ENCODE measurements at regions not wholly inside any gene's neighbourhood (a gene's known extent, or its start where the extent isn't known, plus 50 kb on each side); places are given as distances from the start of the nearest gene placed in this dataset.
"Not testable (repeated sequence)": the region's sequence is repeated elsewhere in the genome, so short reads cannot be mapped to it uniquely, and the experiment has no call there.

- ATAC-seq (no peak), DNase-seq (no peak)
- no peaks in the 10 kb centered on the region for H3K4me1 ChIP-seq
- no peak for TF ChIP-seq CTCF (IDR thresholded peaks at IDR 0.05)
- H3K27me3 ChIP-seq (ENCODE audit: insufficient read depth in 3 of 3, low read length in 2 of 3) = no peaks in the 10 kb centered on the region
- intact Hi-C loops (cut with DNase I) = no loop called here
- H3K4me3 ChIP-seq = no peak overlapping the region
- no peaks in the 10 kb centered on the region for H3K36me3 ChIP-seq (ENCODE audit: insufficient read depth in 1 of 2, low read depth in 1 of 2)
- no peaks in the 10 kb centered on the region for H3K9me3 ChIP-seq
- WGBS, 3 donors = 70 to 77% (median 76%) methylated on average over 4 of the region's 4 CpGs
- H3K27ac ChIP-seq = no peak overlapping the region
These were observed 78.4 kb upstream of the FANCL start for GRCh38 chr2:58319481-58319880.

- H3K4me1 ChIP-seq; H3K9me3 ChIP-seq; H3K4me3 ChIP-seq; H3K36me3 ChIP-seq (ENCODE audit: insufficient read depth in 1 of 2, low read depth in 1 of 2); DNase-seq; intact Hi-C loops (cut with DNase I); H3K27ac ChIP-seq; H3K27me3 ChIP-seq (ENCODE audit: insufficient read depth in 3 of 3, low read length in 2 of 3); ATAC-seq: not testable (repeated sequence)
- WGBS, 3 donors = 78 to 81% (median 78%) methylated on average over 7 of the region's 7 CpGs
These were observed 77.8 kb upstream of the FANCL start for GRCh38 chr2:58318949-58319348.

GRCh38 chr2:58313926-58314325 is 72.8 kb upstream of the FANCL start:
- H3K4me3 ChIP-seq = no peak overlapping the region
- 59 to 77% (median 71%) methylated on average over 2 of the region's 2 CpGs for WGBS, 3 donors
- no peaks in the 10 kb centered on the region for H3K27me3 ChIP-seq (ENCODE audit: insufficient read depth in 3 of 3, low read length in 2 of 3)
- no peaks in the 10 kb centered on the region for H3K9me3 ChIP-seq
- intact Hi-C loops (cut with DNase I) = no loop called here
- no peaks in the 10 kb centered on the region for H3K36me3 ChIP-seq (ENCODE audit: insufficient read depth in 1 of 2, low read depth in 1 of 2)
- H3K4me1 ChIP-seq = no peaks in the 10 kb centered on the region
- no peak for ATAC-seq
- no peak for TF ChIP-seq CTCF (IDR thresholded peaks at IDR 0.05)
- no peak for DNase-seq
- H3K27ac ChIP-seq = no peak overlapping the region

GRCh38 chr2:58308435-58308834 is 67.3 kb upstream of the FANCL start:
- ATAC-seq (no peak), DNase-seq (no peak)
- TF ChIP-seq CTCF (IDR thresholded peaks at IDR 0.05) = no peak
- no peaks in the 10 kb centered on the region for H3K9me3 ChIP-seq
- H3K27ac ChIP-seq = no peak overlapping the region
- no peak overlapping the region for H3K4me3 ChIP-seq
- intact Hi-C loops (cut with DNase I) = no loop called here
- H3K36me3 ChIP-seq (ENCODE audit: insufficient read depth in 1 of 2, low read depth in 1 of 2) = no peaks in the 10 kb centered on the region
- H3K27me3 ChIP-seq (ENCODE audit: insufficient read depth in 3 of 3, low read length in 2 of 3) = no peaks in the 10 kb centered on the region
- no peaks in the 10 kb centered on the region for H3K4me1 ChIP-seq

GRCh38 chr2:58304843-58305242 is 63.7 kb upstream of the FANCL start:
- H3K36me3 ChIP-seq (ENCODE audit: insufficient read depth in 1 of 2, low read depth in 1 of 2) = no peaks in the 10 kb centered on the region
- H3K9me3 ChIP-seq = no peaks in the 10 kb centered on the region
- H3K4me3 ChIP-seq = no peak overlapping the region
- no peak for ATAC-seq
- H3K4me1 ChIP-seq = no peaks in the 10 kb centered on the region
- intact Hi-C loops (cut with DNase I) = no loop called here
- DNase-seq = no peak
- no peak for TF ChIP-seq CTCF (IDR thresholded peaks at IDR 0.05)
- no peak overlapping the region for H3K27ac ChIP-seq
- no peaks in the 10 kb centered on the region for H3K27me3 ChIP-seq (ENCODE audit: insufficient read depth in 3 of 3, low read length in 2 of 3)
